Mesodermal cell (in vitro differentiated cells): ENCODE measurements at regions not wholly inside any gene's neighbourhood (a gene's known extent, or its start where the extent isn't known, plus 50 kb on each side); places are given as distances from the start of the nearest gene placed in this dataset.
"Not testable (repeated sequence)": the region's sequence is repeated elsewhere in the genome, so short reads cannot be mapped to it uniquely, and the experiment has no call there.

Source experiments
- H3K27ac ChIP-seq: 2 replicates; pipeline ENCODE4 v1.7.0; 2013; ENCODE audit warnings: mild to moderate bottlenecking, low read depth, low read length, moderate library complexity; ENCODE audit not compliant: severe bottlenecking
- H3K36me3 ChIP-seq: 2 replicates; pipeline ENCODE4 v1.7.1; 2013; ENCODE audit warnings: mild to moderate bottlenecking, low read length, moderate library complexity; ENCODE audit not compliant: control insufficient read depth, insufficient read depth
- H3K4me1 ChIP-seq: one replicate; pipeline ENCODE4 v1.7.1; 2013; ENCODE audit warnings: mild to moderate bottlenecking, low read length; ENCODE audit not compliant: insufficient read depth, control insufficient read depth, poor library complexity, severe bottlenecking
- H3K4me3 ChIP-seq: 2 replicates; pipeline ENCODE4 v1.7.0; 2013; ENCODE audit warnings: low read length, control low read depth, mild to moderate bottlenecking; ENCODE audit not compliant: insufficient read depth, poor library complexity, severe bottlenecking; ENCODE audit errors: extremely low read depth
- H3K9me3 ChIP-seq: 2 replicates; pipeline ENCODE4 v1.7.1; 2013; ENCODE audit warnings: mild to moderate bottlenecking, low read length, moderate library complexity; ENCODE audit not compliant: control insufficient read depth
- WGBS, 2 experiments: methylation state at CpG; one replicate each; pipeline ENCODE4 v1.1.5; 2013; ENCODE audit warnings: missing lambda C conversion rate in 2 of 2; ENCODE audit not compliant: insufficient coverage in 2 of 2; 5-methylcytosine and 5-hydroxymethylcytosine counted together

GRCh38 chr13:26853323-26853722, 92.7 kb upstream of the GPR12 start:
- no peaks in the 10 kb centered on the region for H3K4me1 ChIP-seq
- no peaks in the 10 kb centered on the region for H3K36me3 ChIP-seq
- H3K27ac ChIP-seq, result no peak overlapping the region
- 83% methylated on average over 1 of the region's 2 CpGs; no CpG with 5 or more reads in 1 of the 2 experiments for WGBS, 2 experiments
- no peak overlapping the region for H3K4me3 ChIP-seq
- H3K9me3 ChIP-seq, result no peaks in the 10 kb centered on the region

- no peaks in the 10 kb centered on the region for H3K36me3 ChIP-seq
- WGBS, 2 experiments, result 60 to 71% methylated on average over 1 of the region's 1 CpG
- no peak overlapping the region for H3K27ac ChIP-seq
- no peaks in the 10 kb centered on the region for H3K4me1 ChIP-seq
- no peak overlapping the region for H3K4me3 ChIP-seq
- H3K9me3 ChIP-seq, result no peaks in the 10 kb centered on the region
Observed at GRCh38 chr13:26847281-26847680, 86.7 kb upstream of the GPR12 start.

GRCh38 chr13:26845063-26845462, 84.5 kb upstream of the GPR12 start:
- H3K4me3 ChIP-seq, H3K4me1 ChIP-seq, H3K9me3 ChIP-seq, H3K27ac ChIP-seq, H3K36me3 ChIP-seq: not testable (repeated sequence)
- WGBS, 2 experiments, result 81% methylated on average over 3 of the region's 7 CpGs; no CpG with 5 or more reads in 1 of the 2 experiments

- Histone ChIP-seq H3K9me3 (no peaks in the 10 kb centered on the region), H3K36me3 (no peaks in the 10 kb centered on the region), H3K4me1 (no peaks in the 10 kb centered on the region), H3K27ac (no peak overlapping the region), H3K4me3 (no peak overlapping the region)
- WGBS, 2 experiments, result 78% methylated on average over 2 of the region's 4 CpGs; no CpG with 5 or more reads in 1 of the 2 experiments
Observed at GRCh38 chr13:26839682-26840081, 79.1 kb upstream of the GPR12 start.

GRCh38 chr13:26838821-26839220, 78.2 kb upstream of the GPR12 start:
- Histone ChIP-seq H3K27ac (no peak overlapping the region), H3K4me3 (no peak overlapping the region), H3K36me3 (no peaks in the 10 kb centered on the region), H3K4me1 (no peaks in the 10 kb centered on the region), H3K9me3 (no peaks in the 10 kb centered on the region)
- 86% methylated on average over 2 of the region's 2 CpGs for WGBS, 2 experiments

- no peaks in the 10 kb centered on the region for H3K9me3 ChIP-seq
- WGBS, 2 experiments, result 89 to 94% methylated on average over 6 of the region's 6 CpGs
- H3K4me1 ChIP-seq, result no peaks in the 10 kb centered on the region
- no peaks in the 10 kb centered on the region for H3K36me3 ChIP-seq
- H3K4me3 ChIP-seq, result no peak overlapping the region
- H3K27ac ChIP-seq, result no peak overlapping the region
Observed at GRCh38 chr13:26837997-26838396, 77.4 kb upstream of the GPR12 start.

GRCh38 chr13:26837102-26837501, 76.5 kb upstream of the GPR12 start:
- Histone ChIP-seq H3K9me3 (no peaks in the 10 kb centered on the region), H3K27ac (no peak overlapping the region), H3K36me3 (no peaks in the 10 kb centered on the region), H3K4me1 (no peaks in the 10 kb centered on the region), H3K4me3 (no peak overlapping the region)
- 90 to 97% methylated on average over 3 of the region's 3 CpGs for WGBS, 2 experiments

GRCh38 chr13:26836626-26837025, 76.0 kb upstream of the GPR12 start:
- Histone ChIP-seq H3K4me3 (no peak overlapping the region), H3K4me1 (no peaks in the 10 kb centered on the region), H3K36me3 (no peaks in the 10 kb centered on the region), H3K27ac (no peak overlapping the region), H3K9me3 (no peaks in the 10 kb centered on the region)

- no peaks in the 10 kb centered on the region for H3K36me3 ChIP-seq
- no peak overlapping the region for H3K4me3 ChIP-seq
- 67 to 73% methylated on average over 3 to 4 of the region's 4 CpGs for WGBS, 2 experiments
- no peaks in the 10 kb centered on the region for H3K9me3 ChIP-seq
- no peak overlapping the region for H3K27ac ChIP-seq
- H3K4me1 ChIP-seq, result no peaks in the 10 kb centered on the region
Observed at GRCh38 chr13:26834646-26835045, 74.1 kb upstream of the GPR12 start.

- 87 to 88% methylated on average over 4 to 5 of the region's 6 CpGs for WGBS, 2 experiments
- Histone ChIP-seq H3K4me1 (no peaks in the 10 kb centered on the region), H3K27ac (no peak overlapping the region), H3K4me3 (no peak overlapping the region), H3K9me3 (no peaks in the 10 kb centered on the region), H3K36me3 (no peaks in the 10 kb centered on the region)
Observed at GRCh38 chr13:26831336-26831908, 70.8 kb upstream of the GPR12 start.

- no peak overlapping the region for H3K4me3 ChIP-seq
- H3K27ac ChIP-seq, result no peak overlapping the region
- H3K4me1 ChIP-seq, result no peaks in the 10 kb centered on the region
- no peaks in the 10 kb centered on the region for H3K36me3 ChIP-seq
- WGBS, 2 experiments, result 95 to 100% methylated on average over 3 to 4 of the region's 4 CpGs
- no peaks in the 10 kb centered on the region for H3K9me3 ChIP-seq
Observed at GRCh38 chr13:26829716-26830115, 69.1 kb upstream of the GPR12 start.
